ENCODE measurements at regions not wholly inside any gene's neighbourhood (a gene's known extent, or its start where the extent isn't known, plus 50 kb on each side); places are given as distances from the start of the nearest gene placed in this dataset.

GRCh38 chr10:113362645-113363091 lies 190.2 kb upstream of the HABP2 start:
- peak; percentile 62 for DNase-seq (ENCODE audit: low read depth, low spot score)

- DNase-seq (ENCODE audit: low read depth, low spot score): no peak
Observed at GRCh38 chr10:113364227-113364626, 188.6 kb upstream of the HABP2 start.

GRCh38 chr10:113368666-113369364 lies 184.0 kb upstream of the HABP2 start:
- DNase-seq (ENCODE audit: low read depth, low spot score): no peak

- no peak for DNase-seq (ENCODE audit: low read depth, low spot score)
Observed at GRCh38 chr10:113369365-113369694, 183.5 kb upstream of the HABP2 start.

GRCh38 chr10:113376428-113376827 lies 176.4 kb upstream of the HABP2 start:
- DNase-seq (ENCODE audit: low read depth, low spot score): no peak

GRCh38 chr10:113379091-113379490 lies 173.8 kb upstream of the HABP2 start:
- no peak for DNase-seq (ENCODE audit: low read depth, low spot score)

- no peak for DNase-seq (ENCODE audit: low read depth, low spot score)
Observed at GRCh38 chr10:113381416-113381815, 171.4 kb upstream of the HABP2 start.

GRCh38 chr10:113381981-113382509 lies 170.8 kb upstream of the HABP2 start:
- no peak for DNase-seq (ENCODE audit: low read depth, low spot score)

- no peak for DNase-seq (ENCODE audit: low read depth, low spot score)
Observed at GRCh38 chr10:113382691-113383090, 170.2 kb upstream of the HABP2 start.

- DNase-seq (ENCODE audit: low read depth, low spot score): no peak
Observed at GRCh38 chr10:113384181-113384580, 168.7 kb upstream of the HABP2 start.

- DNase-seq (ENCODE audit: low read depth, low spot score): peak; percentile 90
Observed at GRCh38 chr10:113385021-113385999, 167.5 kb upstream of the HABP2 start.

- no peak for DNase-seq (ENCODE audit: low read depth, low spot score)
Observed at GRCh38 chr10:113386005-113386404, 166.8 kb upstream of the HABP2 start.

GRCh38 chr10:113389969-113390368 lies 162.9 kb upstream of the HABP2 start:
- no peak for DNase-seq (ENCODE audit: low read depth, low spot score)

- DNase-seq (ENCODE audit: low read depth, low spot score): no peak
Observed at GRCh38 chr10:113390896-113391295, 162.0 kb upstream of the HABP2 start.

GRCh38 chr10:113397047-113397446 lies 155.8 kb upstream of the HABP2 start:
- no peak for DNase-seq (ENCODE audit: low read depth, low spot score)

GRCh38 chr10:113399065-113399464 lies 153.8 kb upstream of the HABP2 start:
- no peak for DNase-seq (ENCODE audit: low read depth, low spot score)

- DNase-seq (ENCODE audit: low read depth, low spot score): no peak
Observed at GRCh38 chr10:113402602-113403001, 150.3 kb upstream of the HABP2 start.

- DNase-seq (ENCODE audit: low read depth, low spot score): no peak
Observed at GRCh38 chr10:113407218-113407617, 145.6 kb upstream of the HABP2 start.

- DNase-seq (ENCODE audit: low read depth, low spot score): no peak
Observed at GRCh38 chr10:113409175-113409574, 143.7 kb upstream of the HABP2 start.

- peak; percentile 39 for DNase-seq (ENCODE audit: low read depth, low spot score)
Observed at GRCh38 chr10:113410618-113411017, 142.2 kb upstream of the HABP2 start.

GRCh38 chr10:113411456-113411855 lies 141.4 kb upstream of the HABP2 start:
- no peak for DNase-seq (ENCODE audit: low read depth, low spot score)

- no peak for DNase-seq (ENCODE audit: low read depth, low spot score)
Observed at GRCh38 chr10:113412161-113412560, 140.7 kb upstream of the HABP2 start.

GRCh38 chr10:113414543-113414942 lies 138.3 kb upstream of the HABP2 start:
- DNase-seq (ENCODE audit: low read depth, low spot score): no peak

Data from ELF-1 (cell line).